Limb (tissue), 2 donors: ENCODE measurements at regions not wholly inside any gene's neighbourhood (a gene's known extent, or its start where the extent isn't known, plus 50 kb on each side); places are given as distances from the start of the nearest gene placed in this dataset.
"Not testable (repeated sequence)": the region's sequence is repeated elsewhere in the genome, so short reads cannot be mapped to it uniquely, and the experiment has no call there.

Experiments
- DNase-seq, 2 donors: peaks; one replicate each; pipeline ENCODE4 v3.0.0-alpha.2; 2016; ENCODE audit errors: extremely low spot score in 2 of 2

DNA sequence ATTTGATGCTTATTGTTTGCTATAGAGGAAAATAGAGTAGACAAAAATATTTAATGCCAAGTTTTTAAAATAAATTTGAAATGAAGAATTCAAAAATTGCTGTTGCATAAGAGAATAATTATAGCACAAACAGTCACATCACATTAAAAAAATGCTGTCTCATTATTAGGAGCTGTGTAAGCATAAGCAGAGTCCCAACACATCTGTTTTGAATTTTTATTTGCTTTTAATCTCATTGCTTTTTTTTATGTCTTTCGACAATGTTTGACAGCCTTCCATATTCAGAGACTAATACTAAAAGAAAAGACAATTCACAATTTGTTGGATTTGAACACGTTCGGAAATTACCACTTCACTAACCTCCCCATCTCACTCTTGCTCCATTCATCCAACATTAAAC, 143.5 kb downstream of the TFPI2 start:
- DNase-seq: no peak

DNA sequence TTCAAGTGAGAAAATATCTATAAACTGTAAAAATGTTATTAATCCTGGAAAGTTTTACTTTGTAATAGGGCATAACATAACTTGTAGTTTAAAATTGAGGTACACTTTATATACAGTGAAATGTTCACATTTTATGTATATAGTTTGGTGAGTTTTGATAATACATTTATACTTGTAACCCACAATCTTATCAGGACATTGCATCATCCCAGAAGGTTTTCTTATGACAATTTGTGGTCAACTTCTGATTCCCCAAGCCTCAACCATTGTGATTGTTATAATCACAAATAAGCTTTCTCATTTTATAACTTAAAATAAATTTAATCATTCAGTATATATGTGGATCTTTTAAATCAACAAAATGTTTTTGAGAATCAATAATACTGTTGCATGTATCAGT, 151.1 kb downstream of the TFPI2 start:
- DNase-seq: no peak

DNA sequence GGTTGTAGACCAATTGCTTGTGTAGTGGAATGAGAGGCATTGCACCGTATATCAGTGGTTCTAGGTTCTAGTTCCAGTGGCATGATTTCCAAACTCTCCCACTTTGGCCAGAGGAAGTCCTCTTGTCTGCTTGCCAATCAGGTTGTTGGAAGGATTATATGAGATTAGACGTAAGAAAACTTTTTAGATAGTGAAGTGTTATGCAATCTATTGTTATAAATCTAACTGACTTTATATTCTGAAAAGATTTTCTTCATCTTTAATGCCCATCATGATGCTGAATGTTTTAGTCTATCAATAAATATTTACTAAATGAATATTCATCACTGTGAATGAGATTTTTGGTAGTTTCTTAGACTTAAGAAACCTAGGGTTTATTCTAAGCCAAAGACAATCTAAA, 152.6 kb downstream of the TFPI2 start:
- no peak for DNase-seq

GRCh38 chr7:93736668-93737369, 153.7 kb downstream of the TFPI2 start:
- DNase-seq: no peak

DNA sequence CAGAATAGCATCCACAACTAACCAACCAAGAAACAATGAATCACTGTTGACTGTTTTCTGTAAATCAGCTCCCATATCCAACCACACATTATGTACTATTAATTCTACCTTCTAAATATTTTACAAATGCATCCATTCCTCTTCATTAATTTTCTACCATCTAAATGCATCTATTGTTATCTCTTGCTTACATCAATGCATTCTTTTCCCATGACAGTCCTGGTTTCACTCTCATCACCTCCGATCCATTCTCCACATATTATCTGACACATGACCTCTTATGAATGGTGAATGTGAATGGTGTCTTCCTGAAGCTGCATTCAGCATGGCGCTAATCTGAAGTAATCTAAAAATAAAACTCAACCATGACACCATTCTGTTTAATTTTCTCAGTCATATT, 153.8 kb upstream of the CALCR start:
- no peak for DNase-seq

DNA sequence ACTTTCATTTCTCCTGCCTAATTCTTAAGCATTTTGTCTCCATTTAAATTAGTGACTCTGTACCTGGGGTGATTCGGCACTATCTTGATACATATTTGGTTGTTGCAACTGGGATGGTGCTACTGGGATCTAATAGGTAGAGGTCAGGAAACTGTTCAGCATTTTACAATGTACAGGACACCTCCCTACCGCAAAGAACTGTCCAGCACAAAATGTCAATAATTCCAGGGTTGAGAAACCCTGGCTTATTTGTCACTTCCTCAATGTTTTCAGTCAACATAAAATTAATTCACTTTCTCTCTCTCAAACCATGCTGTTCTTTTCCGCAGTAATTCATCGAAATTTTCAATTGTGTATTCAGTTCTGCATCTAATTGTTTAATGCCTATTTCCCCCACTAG, 151.4 kb upstream of the CALCR start:
- DNase-seq: no peak

DNA sequence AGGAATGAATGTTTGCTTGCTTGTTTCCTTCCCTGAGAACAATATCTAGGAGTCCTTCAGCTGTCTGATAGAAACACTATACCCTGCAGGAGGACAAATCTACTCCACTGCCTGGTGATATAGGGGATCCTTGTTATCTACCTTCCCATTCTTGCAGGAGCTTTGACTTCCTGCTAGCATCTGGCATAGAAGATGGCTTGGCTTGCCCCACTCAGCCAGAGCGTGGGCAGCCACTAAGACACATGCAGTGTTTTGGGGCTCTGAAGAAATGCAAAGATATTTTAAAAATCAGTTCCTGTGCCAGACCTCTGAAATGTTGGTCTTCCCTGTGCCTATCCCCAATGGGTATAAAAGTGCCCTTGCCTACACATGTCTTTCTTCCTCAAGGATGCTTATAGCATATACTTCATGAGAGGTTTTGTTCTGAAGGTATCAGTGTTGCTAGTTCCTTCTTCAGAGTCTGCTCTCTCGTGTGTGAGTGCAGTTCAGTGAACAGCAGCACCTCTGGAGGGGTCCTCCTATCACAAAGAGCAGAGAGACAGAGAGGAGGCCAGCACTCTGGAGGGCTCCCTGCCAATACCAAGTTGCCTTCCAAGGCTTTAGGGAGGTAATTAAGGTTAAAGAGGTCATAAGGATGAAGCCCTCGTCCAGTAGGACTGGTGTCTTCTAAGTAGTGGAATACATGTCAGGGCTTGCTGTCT, 149.1 kb upstream of the CALCR start:
- no peak for DNase-seq

- peak in 1 of 2 donors; percentile 4 for DNase-seq
Observed at GRCh38 chr7:93720106-93720505, 145.6 kb upstream of the CALCR start.

- no peak for DNase-seq
Observed at GRCh38 chr7:93719546-93719945, 145.0 kb upstream of the CALCR start.

- no peak for DNase-seq
Observed at GRCh38 chr7:93717217-93717900, 142.8 kb upstream of the CALCR start.

DNA sequence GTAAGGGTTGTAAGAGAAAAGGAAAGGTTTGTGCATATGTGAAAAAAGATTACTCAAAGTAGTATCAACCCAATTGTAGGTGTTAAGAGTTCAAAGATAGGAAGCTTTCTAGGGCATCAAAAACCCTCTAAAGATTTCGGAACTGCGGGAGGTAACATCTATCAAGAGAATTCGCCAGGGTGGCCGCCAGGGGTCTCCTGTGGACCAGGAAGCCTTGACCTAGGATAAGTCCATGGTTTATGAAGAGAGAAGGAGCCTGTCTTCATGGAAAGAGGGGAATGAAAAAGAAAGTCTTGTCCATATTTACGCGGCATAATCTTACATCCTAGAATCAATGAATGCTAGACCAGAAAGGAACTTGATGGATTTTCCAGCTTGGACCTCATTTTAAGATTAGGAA, 140.7 kb upstream of the CALCR start:
- peak; percentile 32 to 62 for DNase-seq

- DNase-seq: no peak
Observed at GRCh38 chr7:93711926-93712325, 137.4 kb upstream of the CALCR start.

GRCh38 chr7:93708255-93708654, 133.7 kb upstream of the CALCR start:
- not testable (repeated sequence) for DNase-seq

DNA sequence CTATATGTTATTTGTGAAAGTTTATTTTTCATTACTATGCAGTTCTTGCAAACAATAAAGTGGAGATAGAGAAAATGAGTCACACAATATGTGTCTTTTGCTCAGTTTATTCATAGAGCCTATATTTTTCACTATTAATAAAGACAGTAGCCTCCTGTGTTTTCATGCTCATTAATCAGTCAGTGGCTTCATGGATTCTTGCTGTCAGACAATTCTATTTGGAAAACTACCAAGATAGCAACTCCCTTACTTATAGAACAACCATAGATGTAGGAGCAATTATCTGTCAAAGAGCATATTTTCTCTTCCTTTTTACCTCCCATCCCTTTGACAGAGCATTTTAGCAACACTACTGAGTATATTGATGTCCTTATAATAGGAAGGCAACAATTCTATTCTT, 132.7 kb upstream of the CALCR start:
- DNase-seq: no peak

- DNase-seq: not testable (repeated sequence)
Observed at GRCh38 chr7:93706162-93706561, 131.6 kb upstream of the CALCR start.

DNA sequence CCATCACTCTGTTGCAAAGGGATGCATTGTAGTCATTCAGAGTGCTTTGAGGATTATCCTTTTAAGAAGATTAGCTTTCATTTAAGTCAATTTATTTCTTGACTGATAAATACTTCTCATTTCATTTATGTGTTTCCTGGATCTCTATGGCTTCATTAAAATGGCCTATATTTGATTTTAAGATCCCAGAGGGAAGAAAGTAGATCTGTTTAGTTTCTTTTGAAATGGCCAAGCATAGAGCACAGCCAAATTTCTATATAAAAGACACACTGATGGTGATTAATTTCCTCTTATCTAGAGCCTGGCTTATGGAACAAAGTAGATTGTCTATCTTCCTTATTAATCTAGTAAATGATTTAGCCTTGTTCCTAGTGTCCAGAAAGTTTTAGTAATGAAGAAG, 129.7 kb upstream of the CALCR start:
- DNase-seq: no peak

GRCh38 chr7:93697901-93698300, 123.4 kb upstream of the CALCR start:
- no peak for DNase-seq

- no peak for DNase-seq
Observed at GRCh38 chr7:93693796-93694195, 119.3 kb upstream of the CALCR start.

- DNase-seq: no peak
Observed at GRCh38 chr7:93690021-93690420, 115.5 kb upstream of the CALCR start.

- no peak for DNase-seq
Observed at GRCh38 chr7:93678185-93678584, 103.7 kb upstream of the CALCR start.

- no peak for DNase-seq
Observed at GRCh38 chr7:93663561-93664299, 89.2 kb upstream of the CALCR start.

- not testable (repeated sequence) for DNase-seq
Observed at GRCh38 chr7:93658163-93658562, 83.6 kb upstream of the CALCR start.
